ENCODE measurements at regions not wholly inside any gene's neighbourhood (a gene's known extent, or its start where the extent isn't known, plus 50 kb on each side); places are given as distances from the start of the nearest gene placed in this dataset.
"Not testable (repeated sequence)": the region's sequence is repeated elsewhere in the genome, so short reads cannot be mapped to it uniquely, and the experiment has no call there.

GRCh38 chr3:87706176-87706575 is 352.6 kb downstream of the CGGBP1 start:
- no peak for DNase-seq

DNA sequence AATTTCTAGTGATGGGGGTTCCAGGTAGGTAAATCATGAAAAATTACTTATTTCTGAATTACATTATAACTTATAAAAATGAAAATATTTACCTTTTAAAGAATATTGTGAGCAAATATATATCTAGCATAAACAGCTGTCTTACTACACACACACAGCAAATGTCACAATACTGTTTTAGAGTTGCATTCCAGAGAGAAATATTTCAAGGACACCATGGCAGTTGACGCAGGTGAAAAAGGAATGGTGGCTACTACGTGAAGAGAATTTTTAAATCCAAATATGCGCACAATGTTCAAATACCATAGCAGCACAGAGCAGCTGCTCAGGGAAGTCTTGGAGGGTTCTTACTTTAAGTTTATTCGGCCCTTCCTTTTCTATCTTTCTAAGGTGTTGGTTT is 356.2 kb downstream of the CGGBP1 start:
- DNase-seq, result no peak

DNA sequence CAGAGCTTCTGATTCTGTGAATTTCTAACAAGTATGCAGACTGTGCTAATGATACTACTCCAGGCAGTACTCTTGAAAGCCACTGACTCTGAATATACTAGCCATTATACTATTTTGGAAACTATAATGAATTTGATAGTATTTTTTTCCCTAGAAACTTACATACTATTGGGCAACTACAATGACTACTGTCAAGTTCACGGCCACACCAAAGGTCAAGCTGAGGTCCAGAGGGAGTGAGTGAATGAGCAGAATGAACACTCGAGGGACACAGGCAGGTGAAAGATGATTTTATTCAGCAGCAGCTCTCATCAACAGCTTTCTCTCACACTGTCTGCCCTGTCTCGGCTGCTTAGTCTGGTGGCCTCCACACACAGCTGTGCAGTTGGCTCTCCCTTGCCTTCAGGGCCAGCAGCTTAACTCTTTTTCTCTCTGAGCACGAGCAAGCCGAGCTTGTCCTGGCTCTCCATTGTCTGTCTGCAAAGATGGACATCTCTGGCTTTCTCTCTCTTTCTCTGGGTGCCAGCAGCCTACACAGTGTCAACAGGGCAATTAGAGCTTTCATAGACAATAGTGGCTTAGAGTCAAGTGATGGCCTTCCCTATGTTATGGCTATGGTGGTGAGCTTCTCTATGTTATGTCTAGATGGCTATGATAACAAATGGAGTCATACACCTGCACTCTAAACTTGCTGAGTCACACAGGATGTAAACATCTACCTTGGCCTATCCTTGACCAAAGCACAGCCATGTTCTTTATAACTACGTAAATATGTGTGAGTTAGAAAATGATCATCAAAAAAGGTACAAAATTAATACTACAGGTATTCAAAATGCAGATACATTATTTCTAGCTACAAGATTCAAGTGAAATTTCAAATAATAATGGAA is 362.4 kb downstream of the CGGBP1 start:
- no peak for DNase-seq

- DNase-seq, result no peak
Observed at GRCh38 chr3:87694678-87695077, 364.1 kb downstream of the CGGBP1 start.

- DNase-seq, result no peak
Observed at GRCh38 chr3:87691109-87691508, 367.7 kb downstream of the CGGBP1 start.

DNA sequence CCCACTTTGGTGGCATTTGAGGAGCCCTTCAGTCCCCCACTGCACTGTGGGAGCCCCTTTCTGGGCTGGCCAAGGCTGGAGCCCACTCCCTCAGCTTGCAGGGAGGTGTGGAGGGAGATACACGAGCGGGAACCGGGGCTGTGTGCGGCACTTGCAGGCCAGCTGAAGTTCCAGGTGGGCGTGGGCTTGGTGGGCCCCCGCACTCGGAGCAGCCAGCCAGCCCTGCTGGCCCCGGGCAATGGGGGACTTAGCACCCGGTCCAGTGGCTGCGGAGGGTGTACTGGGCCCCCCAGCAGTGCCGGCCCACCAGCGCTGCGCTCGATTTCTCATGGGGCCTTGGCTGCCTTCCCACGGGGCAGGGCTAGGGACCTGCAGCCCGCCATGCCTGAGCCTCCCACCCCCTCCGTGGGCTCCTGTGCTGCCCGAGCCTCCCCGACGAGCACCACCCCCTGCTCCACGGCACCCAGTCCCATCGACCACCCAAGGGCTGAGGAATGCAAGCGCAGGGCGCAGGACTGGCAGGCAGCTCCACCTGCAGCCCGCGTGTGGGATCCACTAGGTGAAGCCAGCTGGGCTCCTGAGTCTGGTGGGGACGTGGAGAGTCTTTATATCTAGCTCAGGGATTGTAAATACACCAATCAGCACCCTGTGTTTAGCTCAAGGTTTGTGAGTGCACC is 379.7 kb downstream of the CGGBP1 start:
- DNase-seq, result not testable (repeated sequence)

- no peak for DNase-seq
Observed at GRCh38 chr3:87674397-87675161, 384.2 kb downstream of the CGGBP1 start.

- DNase-seq, result no peak
Observed at GRCh38 chr3:87673132-87673531, 385.7 kb downstream of the CGGBP1 start.

GRCh38 chr3:87654184-87654583 is 377.8 kb upstream of the POU1F1 start:
- no peak for DNase-seq

GRCh38 chr3:87653138-87653537 is 376.8 kb upstream of the POU1F1 start:
- not testable (repeated sequence) for DNase-seq

GRCh38 chr3:87634426-87634825 is 358.0 kb upstream of the POU1F1 start:
- DNase-seq, result no peak

- DNase-seq, result no peak
Observed at GRCh38 chr3:87627316-87627715, 350.9 kb upstream of the POU1F1 start.

- no peak for DNase-seq
Observed at GRCh38 chr3:87626546-87626945, 350.2 kb upstream of the POU1F1 start.

DNA sequence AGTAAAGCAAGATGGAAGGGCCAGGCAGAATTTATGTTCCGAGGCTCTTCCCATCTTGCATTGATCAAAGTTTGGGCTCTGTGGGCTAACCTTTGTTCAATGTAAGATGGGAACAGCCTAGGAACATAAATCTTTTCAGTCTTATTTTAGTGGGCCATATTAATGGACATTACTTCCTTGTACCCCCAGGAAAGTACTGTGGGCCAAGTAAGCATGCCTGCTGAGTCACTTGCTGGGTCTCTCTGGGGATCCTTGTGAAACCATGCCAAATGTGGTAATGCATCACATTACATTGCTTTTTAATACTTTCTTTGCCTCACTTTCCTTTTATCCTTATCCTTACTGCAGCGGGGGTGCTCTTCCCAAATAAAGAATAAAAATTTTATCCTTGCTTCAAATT is 349.5 kb upstream of the POU1F1 start:
- DNase-seq, result no peak

DNA sequence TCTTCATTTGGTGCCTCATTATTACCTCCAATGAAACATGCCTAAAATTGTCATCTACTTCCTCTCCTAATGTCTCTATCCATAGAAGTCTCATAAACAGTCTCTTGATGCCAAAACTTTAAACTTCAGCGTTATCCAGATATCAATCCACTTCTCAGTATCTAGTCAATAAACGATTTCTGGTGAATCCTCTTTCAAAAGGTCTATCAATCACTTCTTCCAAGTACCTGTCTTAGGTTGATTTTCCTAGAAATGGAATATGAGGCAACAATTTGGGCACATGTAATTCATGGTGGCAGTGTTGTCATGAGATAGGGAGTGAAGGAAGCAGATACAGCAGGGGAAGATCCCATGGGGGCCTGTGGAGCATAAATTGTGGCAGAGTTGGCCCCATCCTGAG is 348.5 kb upstream of the POU1F1 start:
- no peak for DNase-seq

GRCh38 chr3:87621667-87622066 is 345.3 kb upstream of the POU1F1 start:
- no peak for DNase-seq

DNA sequence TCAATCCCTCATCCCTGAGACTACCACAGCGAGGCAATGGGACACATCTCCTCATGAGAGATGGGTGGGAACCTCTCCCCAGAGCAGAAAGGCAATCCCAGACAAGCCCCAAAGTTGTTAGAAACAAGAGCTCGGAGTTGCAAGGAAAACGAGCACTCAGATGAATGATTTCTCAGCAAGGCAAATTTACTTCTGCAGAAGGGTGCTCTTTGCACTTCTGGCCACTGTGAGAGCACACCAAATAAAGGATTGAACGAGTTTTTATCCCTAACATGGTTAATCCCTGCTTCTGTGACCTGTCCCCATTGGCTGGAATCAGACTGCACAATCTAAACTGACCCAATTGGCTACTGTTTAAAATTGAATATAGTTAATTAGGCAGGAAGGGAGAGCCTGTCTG is 339.1 kb upstream of the POU1F1 start:
- no peak for DNase-seq

GRCh38 chr3:87614998-87615397 is 338.6 kb upstream of the POU1F1 start:
- DNase-seq, result no peak

GRCh38 chr3:87607234-87607633 is 330.9 kb upstream of the POU1F1 start:
- no peak for DNase-seq

GRCh38 chr3:87595798-87596197 is 319.4 kb upstream of the POU1F1 start:
- no peak for DNase-seq

DNA sequence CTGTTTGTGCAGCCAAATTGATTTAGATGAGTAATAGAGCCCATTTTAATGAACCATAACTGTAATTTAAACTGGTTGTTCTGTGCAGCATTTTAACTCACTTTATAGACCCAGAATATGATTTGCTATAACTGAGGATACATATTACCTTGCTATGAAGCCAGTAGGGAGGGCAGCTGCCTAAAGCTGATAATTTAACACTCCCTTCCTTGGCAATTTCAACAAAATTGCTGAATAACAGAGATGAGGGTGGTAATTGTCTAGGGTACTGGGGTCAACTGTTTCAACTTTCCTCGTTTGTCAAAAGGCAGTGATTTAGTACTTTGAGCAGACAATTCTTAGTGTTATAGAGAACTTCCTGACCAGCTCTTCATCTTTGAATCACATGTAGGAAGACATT is 304.9 kb upstream of the POU1F1 start:
- no peak for DNase-seq

DNA sequence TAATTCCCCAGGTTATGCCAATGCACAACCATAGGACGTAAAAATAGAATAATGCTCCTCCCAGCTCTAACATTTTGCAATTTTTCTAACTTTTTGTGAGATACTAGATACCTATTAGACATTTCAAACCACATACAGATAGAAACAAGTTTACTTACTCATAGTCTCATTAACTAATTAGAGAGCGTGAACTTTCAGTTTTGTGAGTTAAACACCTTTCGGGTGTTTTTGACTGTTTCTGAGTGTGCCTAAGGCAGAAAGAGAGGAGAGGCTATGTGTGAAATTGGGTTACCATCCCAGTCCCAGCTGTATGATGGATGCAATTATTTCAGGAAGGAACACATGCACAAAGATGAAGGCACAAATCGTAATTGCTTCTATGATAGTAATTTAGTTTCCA is 300.4 kb upstream of the POU1F1 start:
- DNase-seq, result no peak

DNA sequence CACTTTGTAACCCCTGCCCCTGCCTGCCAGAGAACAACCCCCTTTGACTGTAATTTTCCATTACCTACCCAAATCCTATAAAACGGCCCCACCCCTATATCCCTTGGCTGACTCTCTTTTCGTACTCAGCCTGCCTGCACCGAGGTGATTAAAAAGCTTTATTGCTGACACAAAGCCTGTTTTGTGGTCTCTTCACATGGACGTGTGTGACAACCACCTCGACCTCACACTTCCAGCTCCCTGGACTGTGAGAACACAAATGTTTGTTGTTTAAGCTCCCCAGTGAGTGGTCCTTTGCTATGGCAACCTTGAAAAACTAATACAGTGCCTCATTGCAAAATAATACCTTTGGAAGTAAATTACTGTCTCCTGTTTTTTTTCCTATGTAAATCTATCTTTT is 299.2 kb upstream of the POU1F1 start:
- DNase-seq, result no peak

DNA sequence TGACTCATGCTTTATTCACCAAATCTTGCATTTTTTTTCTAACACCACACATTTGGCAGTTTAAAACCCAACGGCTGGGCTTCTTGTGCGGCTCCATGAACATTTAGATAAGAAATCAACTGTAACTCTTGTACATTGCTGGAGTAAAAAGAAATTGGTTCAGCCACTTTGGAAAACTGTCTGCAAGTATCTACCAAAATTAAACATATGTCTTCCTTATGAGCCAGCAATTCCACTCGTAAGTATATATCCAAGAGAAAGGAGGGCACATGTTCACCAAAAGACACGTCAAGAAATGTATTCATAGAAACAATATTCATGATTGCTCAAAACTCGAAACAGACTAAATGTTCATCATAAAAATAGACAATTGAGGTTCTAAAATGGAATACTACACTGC is 291.9 kb upstream of the POU1F1 start:
- DNase-seq, result no peak

Data from activated effector memory CD4-positive, alpha-beta T cell treated with anti-CD3 and anti-CD28 coated beads, Interleukin-2, amount 50 U/mL, for 16 hours (primary cell).